ENCODE measurements at regions not wholly inside any gene's neighbourhood (a gene's known extent, or its start where the extent isn't known, plus 50 kb on each side); places are given as distances from the start of the nearest gene placed in this dataset.

GRCh38 chr6:164135511-164136132, 721.1 kb downstream of the QKI start:
- DNase-seq, result no peak

- DNase-seq, result no peak
Measured at GRCh38 chr6:164133095-164133494, 718.6 kb downstream of the QKI start.

- DNase-seq, result no peak
Measured at GRCh38 chr6:164130585-164130984, 716.1 kb downstream of the QKI start.

- DNase-seq, result no peak
Measured at GRCh38 chr6:164130151-164130550, 715.6 kb downstream of the QKI start.

- no peak for DNase-seq
Measured at GRCh38 chr6:164129218-164129617, 714.7 kb downstream of the QKI start.

GRCh38 chr6:164128101-164128500, 713.6 kb downstream of the QKI start:
- no peak for DNase-seq

- DNase-seq, result no peak
Measured at GRCh38 chr6:164124986-164125385, 710.5 kb downstream of the QKI start.

GRCh38 chr6:164124473-164124872, 710.0 kb downstream of the QKI start:
- no peak for DNase-seq

GRCh38 chr6:164122109-164122508, 707.6 kb downstream of the QKI start:
- DNase-seq, result no peak

- DNase-seq, result no peak
Measured at GRCh38 chr6:164121527-164121926, 707.0 kb downstream of the QKI start.

- no peak for DNase-seq
Measured at GRCh38 chr6:164114651-164115050, 700.1 kb downstream of the QKI start.

GRCh38 chr6:164114051-164114450, 699.5 kb downstream of the QKI start:
- peak; percentile 9 to 42 for DNase-seq

- no peak for DNase-seq
Measured at GRCh38 chr6:164113637-164114036, 699.1 kb downstream of the QKI start.

GRCh38 chr6:164109770-164110140, 695.2 kb downstream of the QKI start:
- DNase-seq, result peak in 1 of 2 donors; percentile 16

GRCh38 chr6:164108869-164109769, 694.6 kb downstream of the QKI start:
- peak; percentile 76 to 86 for DNase-seq

GRCh38 chr6:164108092-164108491, 693.6 kb downstream of the QKI start:
- no peak for DNase-seq

- DNase-seq, result no peak
Measured at GRCh38 chr6:164107297-164107995, 692.9 kb downstream of the QKI start.

- peak in 1 of 2 donors; percentile 10 for DNase-seq
Measured at GRCh38 chr6:164106345-164106769, 691.8 kb downstream of the QKI start.

- DNase-seq, result no peak
Measured at GRCh38 chr6:164105705-164106104, 691.2 kb downstream of the QKI start.

GRCh38 chr6:164104432-164104831, 689.9 kb downstream of the QKI start:
- no peak for DNase-seq

GRCh38 chr6:164102693-164103092, 688.2 kb downstream of the QKI start:
- DNase-seq, result no peak

GRCh38 chr6:164101859-164102258, 687.3 kb downstream of the QKI start:
- no peak for DNase-seq

- DNase-seq, result no peak
Measured at GRCh38 chr6:164099269-164099865, 684.8 kb downstream of the QKI start.
